BJ (cell line): ENCODE measurements at regions not wholly inside any gene's neighbourhood (a gene's known extent, or its start where the extent isn't known, plus 50 kb on each side); places are given as distances from the start of the nearest gene placed in this dataset.

Experiments
- CTCF ChIA-PET: fragments of 350-600 bp; formaldehyde crosslinking; extraction: SDS; loops from one replicate; lab custom pipeline; 2021; ENCODE audit warnings: antibody characterized with exemption, inconsistent platforms; lab: Yijun Ruan, JAX
- POLR2A ChIA-PET: fragments of 300-600 bp; sonication (Branson Sonifier 250); formaldehyde crosslinking; extraction: SDS; loops from one replicate; lab custom pipeline; 2021; ENCODE audit warnings: antibody characterized with exemption; lab: Charles Lee
- DNase-seq: peaks from one replicate; pipeline ENCODE4 v3.0.0-alpha.2; 2011; ENCODE audit warnings: low read depth
- H3K27me3 ChIP-seq: 2 replicates; pipeline ENCODE4 v1.6.0; 2011; ENCODE audit warnings: low read length; ENCODE audit not compliant: control insufficient read depth, insufficient read depth
- H3K36me3 ChIP-seq: 2 replicates; pipeline ENCODE4 v1.5.1; 2011; ENCODE audit warnings: low read length; ENCODE audit not compliant: control insufficient read depth, insufficient read depth
- H3K4me3 ChIP-seq: 2 replicates; pipeline ENCODE4 v1.5.1; 2011; ENCODE audit warnings: low read depth, mild to moderate bottlenecking, control low read depth, low read length
- TF ChIP-seq, protein P1 (sequence below): IDR thresholded peaks from 2 replicates; pipeline ENCODE4 v1.5.1; 2011; ENCODE audit warnings: low read depth, mild to moderate bottlenecking, control low read depth, inconsistent platforms, low read length, moderate library complexity; ENCODE audit not compliant: insufficient read depth

DNA sequence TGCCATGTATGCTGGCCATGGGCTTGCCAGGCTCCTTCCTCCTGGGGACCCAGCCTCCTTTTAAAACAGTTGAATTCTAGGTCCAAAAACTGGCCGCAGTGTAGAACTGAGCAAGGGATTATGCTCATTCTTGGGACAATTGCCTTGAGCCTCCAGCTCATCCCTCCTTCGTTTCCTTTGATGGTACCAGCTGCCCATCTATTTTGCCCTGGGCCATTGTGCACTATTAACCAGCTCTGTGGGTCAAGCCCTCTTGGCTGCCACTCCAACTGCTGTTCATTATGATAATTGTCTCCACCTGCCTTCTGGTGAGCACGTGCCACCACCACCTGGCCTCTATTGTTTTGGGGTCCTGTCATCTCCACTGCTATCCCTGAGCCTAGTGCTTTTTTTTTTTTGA lies 75.8 kb upstream of the SYN2 start:
- ChIA-PET CTCF (no interaction called here), POLR2A (no interaction called here)
- DNase-seq = no peak
- no peak overlapping the region for H3K4me3 ChIP-seq
- no peaks in the 10 kb centered on the region for H3K27me3 ChIP-seq
- H3K36me3 ChIP-seq = no peaks in the 10 kb centered on the region
- TF ChIP-seq, protein P1, sequence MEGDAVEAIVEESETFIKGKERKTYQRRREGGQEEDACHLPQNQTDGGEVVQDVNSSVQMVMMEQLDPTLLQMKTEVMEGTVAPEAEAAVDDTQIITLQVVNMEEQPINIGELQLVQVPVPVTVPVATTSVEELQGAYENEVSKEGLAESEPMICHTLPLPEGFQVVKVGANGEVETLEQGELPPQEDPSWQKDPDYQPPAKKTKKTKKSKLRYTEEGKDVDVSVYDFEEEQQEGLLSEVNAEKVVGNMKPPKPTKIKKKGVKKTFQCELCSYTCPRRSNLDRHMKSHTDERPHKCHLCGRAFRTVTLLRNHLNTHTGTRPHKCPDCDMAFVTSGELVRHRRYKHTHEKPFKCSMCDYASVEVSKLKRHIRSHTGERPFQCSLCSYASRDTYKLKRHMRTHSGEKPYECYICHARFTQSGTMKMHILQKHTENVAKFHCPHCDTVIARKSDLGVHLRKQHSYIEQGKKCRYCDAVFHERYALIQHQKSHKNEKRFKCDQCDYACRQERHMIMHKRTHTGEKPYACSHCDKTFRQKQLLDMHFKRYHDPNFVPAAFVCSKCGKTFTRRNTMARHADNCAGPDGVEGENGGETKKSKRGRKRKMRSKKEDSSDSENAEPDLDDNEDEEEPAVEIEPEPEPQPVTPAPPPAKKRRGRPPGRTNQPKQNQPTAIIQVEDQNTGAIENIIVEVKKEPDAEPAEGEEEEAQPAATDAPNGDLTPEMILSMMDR = no peak

DNA sequence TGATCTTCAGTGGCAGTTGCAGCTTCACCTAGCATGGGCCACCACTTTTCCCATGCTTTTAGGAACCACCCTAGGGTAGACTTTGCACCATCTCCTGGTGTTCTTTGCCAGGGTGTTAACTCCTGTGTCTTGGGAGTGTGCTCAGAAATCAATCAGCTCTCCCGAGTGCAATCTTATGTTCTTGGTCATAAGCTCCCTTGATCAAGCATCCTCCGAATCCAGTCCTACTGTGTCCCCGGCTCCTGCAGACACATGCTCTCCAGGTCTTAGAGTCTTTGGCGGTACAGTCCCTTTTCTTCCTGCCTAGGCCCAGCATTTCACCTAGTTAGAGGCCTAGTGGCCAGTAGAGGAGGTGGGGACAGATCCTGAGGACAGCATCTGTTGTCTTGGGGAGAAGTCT lies 74.7 kb upstream of the SYN2 start:
- POLR2A ChIA-PET = no interaction called here

DNA sequence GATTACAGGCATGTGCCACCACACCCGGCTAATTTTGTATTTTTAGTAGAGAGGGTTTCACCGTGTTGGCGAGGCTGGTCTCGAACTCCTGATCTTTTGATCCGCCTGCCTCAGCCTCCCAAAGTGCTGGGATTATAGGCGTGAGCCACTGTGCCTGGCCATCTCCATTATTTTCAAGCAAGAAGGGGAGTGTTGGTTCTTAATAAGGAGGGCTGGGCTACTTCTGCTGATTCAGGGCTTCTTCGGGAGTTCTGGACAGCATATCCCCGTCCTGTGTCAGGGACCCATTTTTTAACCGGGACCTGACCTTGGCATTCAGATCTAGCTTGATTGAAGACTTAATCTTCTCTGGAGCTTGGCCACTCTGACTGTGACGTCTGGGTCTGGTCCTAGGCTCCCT lies 74.1 kb upstream of the SYN2 start:
- no peaks in the 10 kb centered on the region for H3K36me3 ChIP-seq
- H3K27me3 ChIP-seq = no peaks in the 10 kb centered on the region
- POLR2A ChIA-PET = no interaction called here
- H3K4me3 ChIP-seq = no peak overlapping the region
- no peak for DNase-seq
- TF ChIP-seq, protein P1 = no peak
- CTCF ChIA-PET = no interaction called here

More for the DNA sequence above, 74.7 kb upstream of the SYN2 start:
- TF ChIP-seq, protein P1 = no peak
- CTCF ChIA-PET = no interaction called here
- DNase-seq = no peak
- H3K36me3 ChIP-seq = no peaks in the 10 kb centered on the region
- no peak overlapping the region for H3K4me3 ChIP-seq
- no peaks in the 10 kb centered on the region for H3K27me3 ChIP-seq

DNA sequence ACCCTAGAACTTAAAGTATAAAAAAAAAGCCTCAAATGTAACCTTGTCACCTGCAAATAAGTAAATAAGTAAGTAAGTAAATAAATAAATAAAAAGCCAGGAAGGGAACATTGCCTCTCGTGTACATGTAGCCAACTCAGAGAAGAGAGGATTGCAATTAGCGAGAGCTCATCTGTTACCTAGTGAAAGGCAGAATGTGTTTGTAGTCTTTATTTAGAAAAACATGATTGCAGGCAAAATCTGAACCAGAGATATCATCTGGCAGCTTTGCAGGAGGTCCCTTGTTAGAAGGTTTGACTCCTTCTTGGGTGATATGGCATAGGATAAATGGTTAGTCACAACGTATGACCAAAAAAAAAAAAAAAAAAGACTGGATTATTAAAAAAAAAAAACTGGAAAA lies 71.6 kb upstream of the SYN2 start:
- Histone ChIP-seq H3K4me3 (no peak overlapping the region), H3K36me3 (no peaks in the 10 kb centered on the region), H3K27me3 (no peaks in the 10 kb centered on the region)
- TF ChIP-seq, protein P1 = no peak
- ChIA-PET POLR2A (no interaction called here), CTCF (interaction anchor here (0.7 kb wide), 2 partner anchors 55 to 496 kb away, joined by 3 read pairs; no protein-coding TSS in a partner anchor)
- no peak for DNase-seq

DNA sequence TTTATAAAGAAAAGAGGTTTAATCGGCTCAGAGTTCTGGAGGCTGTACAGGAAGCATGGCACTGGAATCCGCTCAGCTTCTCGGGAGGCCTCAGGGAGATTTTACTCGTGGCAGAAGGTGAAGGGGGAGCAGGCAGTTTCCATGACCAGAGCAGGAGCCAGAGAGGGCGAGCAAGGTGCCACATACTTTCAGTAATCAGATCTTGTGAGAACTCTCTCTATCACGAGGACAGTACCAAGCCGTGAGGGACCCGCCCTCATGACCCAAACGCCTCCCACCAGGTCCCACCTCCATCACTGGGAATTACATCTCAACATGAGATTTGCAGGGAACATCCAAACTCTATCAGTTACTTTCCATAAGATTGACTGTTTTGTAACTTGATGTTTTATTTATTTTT lies 70.7 kb upstream of the SYN2 start:
- ChIA-PET POLR2A (no interaction called here), CTCF (no interaction called here)
- no peaks in the 10 kb centered on the region for H3K36me3 ChIP-seq
- H3K4me3 ChIP-seq = no peak overlapping the region
- no peaks in the 10 kb centered on the region for H3K27me3 ChIP-seq
- no peak for DNase-seq
- TF ChIP-seq, protein P1 = no peak
